Fibroblast of mammary gland (primary cell): ENCODE measurements at regions not wholly inside any gene's neighbourhood (a gene's known extent, or its start where the extent isn't known, plus 50 kb on each side); places are given as distances from the start of the nearest gene placed in this dataset.

Experiments
- DNase-seq: peaks from one replicate; pipeline ENCODE4 v3.0.0-alpha.2; 2010; ENCODE audit warnings: low read depth
- H3K4me3 ChIP-seq: 2 replicates; pipeline ENCODE4 v1.5.1; 2011; ENCODE audit warnings: low read depth, mild to moderate bottlenecking, low read length, moderate library complexity; ENCODE audit not compliant: control insufficient read depth
- TF ChIP-seq, protein P1 (sequence below): conservative IDR thresholded peaks from 2 replicates; pipeline ENCODE4 v1.5.1; 2011; ENCODE audit warnings: low read depth, low read length, inconsistent platforms; ENCODE audit not compliant: control insufficient read depth, insufficient read depth

DNA sequence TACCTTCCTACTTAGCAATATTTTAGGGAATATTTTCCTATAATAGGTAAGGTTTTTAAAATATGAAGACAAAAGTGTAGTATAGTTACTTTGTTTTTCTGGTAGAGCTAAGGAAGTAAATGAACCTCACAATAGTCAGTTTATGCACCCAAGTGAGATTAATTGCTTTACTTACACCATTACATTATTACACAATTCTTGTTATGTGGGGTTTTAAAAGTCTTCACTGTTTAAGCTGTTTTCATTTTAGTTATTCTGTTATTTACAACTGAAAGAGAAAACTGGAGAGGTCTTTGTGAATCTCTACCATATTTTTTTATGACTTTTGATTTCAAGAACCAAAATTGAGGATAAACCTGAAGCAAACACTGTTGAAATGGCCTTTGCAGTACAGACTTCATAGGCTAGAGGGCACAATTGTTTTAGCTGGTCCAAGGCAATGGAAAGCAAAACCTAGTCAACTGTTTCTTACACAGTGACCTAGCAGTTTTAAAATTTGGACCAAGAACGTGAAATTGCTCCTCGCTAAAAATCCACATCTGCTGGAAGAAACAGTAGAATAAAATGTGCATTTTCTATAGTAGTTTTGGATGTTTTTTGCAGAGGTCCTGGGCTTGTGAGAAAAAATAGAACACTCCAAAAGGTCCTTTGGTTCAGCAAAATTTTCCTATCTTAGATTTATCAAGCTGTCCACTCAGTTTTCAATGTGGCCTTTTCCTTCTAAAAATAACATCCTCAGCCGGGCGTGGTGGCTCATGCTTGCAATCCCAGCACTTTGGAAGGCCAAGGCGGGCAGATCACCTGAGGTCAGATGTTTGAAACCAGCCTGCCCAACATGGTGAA is 66.4 kb upstream of the FER start:
- no peak overlapping the region for H3K4me3 ChIP-seq
- DNase-seq: peak; percentile 78

DNA sequence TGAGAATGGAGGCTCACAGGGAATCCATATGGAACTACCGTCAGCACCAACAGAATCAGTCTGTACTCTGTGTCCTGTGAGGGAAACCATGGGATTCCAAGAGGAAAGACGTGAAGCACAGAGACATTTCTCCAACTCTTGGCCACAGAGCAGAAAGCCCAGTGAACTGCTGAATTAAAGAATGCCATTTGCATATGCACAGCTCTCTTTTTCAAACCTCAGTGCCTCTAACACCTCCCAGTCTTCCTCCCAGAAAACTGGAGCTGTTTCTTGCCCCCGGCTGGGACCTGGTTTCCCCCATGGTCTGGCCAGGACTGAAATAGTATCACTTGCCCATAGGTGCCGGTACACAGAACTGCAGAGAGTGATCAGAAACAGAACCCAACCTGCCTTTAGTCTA is 69.6 kb upstream of the FER start:
- H3K4me3 ChIP-seq: no peak overlapping the region
- TF ChIP-seq, protein P1, sequence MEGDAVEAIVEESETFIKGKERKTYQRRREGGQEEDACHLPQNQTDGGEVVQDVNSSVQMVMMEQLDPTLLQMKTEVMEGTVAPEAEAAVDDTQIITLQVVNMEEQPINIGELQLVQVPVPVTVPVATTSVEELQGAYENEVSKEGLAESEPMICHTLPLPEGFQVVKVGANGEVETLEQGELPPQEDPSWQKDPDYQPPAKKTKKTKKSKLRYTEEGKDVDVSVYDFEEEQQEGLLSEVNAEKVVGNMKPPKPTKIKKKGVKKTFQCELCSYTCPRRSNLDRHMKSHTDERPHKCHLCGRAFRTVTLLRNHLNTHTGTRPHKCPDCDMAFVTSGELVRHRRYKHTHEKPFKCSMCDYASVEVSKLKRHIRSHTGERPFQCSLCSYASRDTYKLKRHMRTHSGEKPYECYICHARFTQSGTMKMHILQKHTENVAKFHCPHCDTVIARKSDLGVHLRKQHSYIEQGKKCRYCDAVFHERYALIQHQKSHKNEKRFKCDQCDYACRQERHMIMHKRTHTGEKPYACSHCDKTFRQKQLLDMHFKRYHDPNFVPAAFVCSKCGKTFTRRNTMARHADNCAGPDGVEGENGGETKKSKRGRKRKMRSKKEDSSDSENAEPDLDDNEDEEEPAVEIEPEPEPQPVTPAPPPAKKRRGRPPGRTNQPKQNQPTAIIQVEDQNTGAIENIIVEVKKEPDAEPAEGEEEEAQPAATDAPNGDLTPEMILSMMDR: no peak
- no peak for DNase-seq

More for the DNA sequence above, 66.4 kb upstream of the FER start:
- TF ChIP-seq, protein P1: peak; percentile 94

DNA sequence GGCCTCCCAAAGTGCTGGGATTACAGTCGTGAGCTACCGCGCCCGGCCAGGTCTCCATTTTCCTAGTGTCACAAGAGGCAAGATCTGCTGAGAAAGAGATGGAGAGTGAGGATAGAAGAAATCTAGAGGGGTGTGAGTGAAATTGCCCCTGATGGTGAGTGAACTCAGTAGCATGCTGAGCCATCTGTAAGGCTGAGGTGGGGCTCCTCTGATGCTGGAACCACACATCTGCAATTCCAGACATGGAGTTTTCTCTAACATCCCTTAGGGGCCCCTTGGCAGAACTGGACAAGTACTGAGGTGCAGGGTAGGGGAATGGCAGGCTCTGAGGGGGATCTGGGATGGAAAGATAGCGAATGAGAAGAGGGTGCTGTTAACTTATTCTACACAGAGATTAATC is 72.0 kb upstream of the FER start:
- H3K4me3 ChIP-seq: no peak overlapping the region
- TF ChIP-seq, protein P1: no peak
- no peak for DNase-seq

DNA sequence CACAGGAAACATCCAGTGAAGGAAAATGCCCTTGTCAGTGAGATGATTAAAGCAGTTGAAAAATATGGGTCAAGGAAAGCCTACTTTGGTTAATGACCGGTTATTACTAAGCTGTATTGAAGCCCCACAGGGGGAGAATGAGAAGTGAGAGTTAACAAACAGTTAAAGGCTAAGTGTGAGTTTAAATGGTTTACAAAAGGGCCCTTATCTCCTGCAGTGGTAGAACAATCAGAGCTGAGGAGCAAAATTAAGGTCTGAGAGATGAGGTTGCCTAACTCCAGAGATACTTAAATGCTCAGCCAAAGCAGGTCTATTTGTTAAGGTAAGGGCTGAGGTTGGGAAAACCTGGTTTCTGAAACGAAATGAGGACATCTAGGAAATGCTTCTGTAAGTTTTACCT is 75.1 kb upstream of the FER start:
- no peak for DNase-seq
- TF ChIP-seq, protein P1: no peak
- no peak overlapping the region for H3K4me3 ChIP-seq

DNA sequence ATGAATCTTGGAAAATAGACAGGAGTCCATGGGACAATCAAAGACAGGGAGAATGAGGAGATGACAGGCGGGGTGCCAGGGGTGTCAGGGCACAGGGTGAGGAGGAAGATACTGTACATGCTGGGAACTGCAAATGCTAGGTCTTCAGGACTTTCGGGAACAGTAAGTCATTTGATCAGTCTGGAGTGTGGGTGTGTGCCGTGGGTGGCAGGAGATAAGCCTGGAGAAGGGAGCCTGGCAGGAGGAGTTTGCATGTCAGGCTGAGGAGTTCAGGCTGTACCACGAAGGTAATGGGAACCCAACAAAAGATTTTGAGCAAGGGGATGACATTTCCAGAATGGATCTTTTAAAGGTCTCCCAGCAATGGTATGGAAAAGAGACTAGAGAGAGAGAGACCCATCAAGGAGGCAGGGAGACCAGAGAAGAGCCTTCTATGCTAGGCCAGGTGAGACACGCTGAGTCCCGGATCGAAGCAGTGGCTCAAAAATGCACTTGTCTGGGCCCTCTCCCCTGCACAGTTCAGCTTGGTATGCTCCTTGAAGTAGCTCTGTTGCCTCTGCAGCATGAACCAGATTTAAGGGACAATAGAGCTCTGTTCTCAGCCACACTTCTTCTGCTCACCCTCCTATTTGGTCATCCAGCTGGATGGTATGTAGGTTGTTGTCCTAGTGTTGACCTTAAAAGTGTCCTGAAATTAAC is 77.0 kb upstream of the FER start:
- DNase-seq: no peak
- H3K4me3 ChIP-seq: no peak overlapping the region
- TF ChIP-seq, protein P1: no peak

DNA sequence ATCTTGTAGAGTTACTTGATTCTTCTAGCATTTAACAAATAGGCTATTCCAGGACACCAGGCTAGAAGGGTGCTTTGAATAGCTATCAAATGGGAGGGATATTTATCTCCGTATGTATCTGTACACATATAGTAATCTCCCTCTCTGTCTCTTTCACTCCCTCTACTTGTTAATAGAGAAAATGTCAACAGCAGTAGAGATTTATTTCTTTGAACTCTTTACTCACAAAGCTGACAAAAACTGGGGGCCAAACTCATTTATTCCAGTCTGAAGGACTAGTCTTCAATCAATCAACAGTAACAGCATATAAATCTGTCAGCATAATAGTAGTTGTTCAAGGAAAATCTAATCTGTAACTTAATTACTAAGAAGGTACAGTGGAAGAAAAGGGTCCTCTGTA is 78.2 kb upstream of the FER start:
- TF ChIP-seq, protein P1: no peak

More for the DNA sequence above, 78.2 kb upstream of the FER start:
- no peak for DNase-seq
- H3K4me3 ChIP-seq: no peak overlapping the region
